ENCODE measurements at regions not wholly inside any gene's neighbourhood (a gene's known extent, or its start where the extent isn't known, plus 50 kb on each side); places are given as distances from the start of the nearest gene placed in this dataset.

DNA sequence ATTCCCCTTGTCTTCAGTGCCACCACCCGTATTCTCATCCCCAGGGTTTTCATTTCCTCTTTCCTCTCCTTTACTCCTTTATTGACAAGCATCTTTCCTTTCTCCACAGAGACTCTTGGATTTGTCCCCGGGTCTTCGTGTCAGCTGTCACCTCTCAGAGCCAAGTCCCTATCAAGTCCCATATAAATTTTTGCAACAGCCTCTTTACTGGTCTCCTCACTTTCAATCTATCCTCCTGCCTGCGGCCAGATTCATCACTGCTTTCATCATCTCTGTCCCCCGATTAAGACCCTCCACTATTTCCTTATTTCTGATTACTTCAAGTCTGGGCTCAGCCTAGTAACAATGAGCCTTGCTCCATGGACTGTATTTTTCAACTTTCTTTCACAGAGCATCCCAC is 113.8 kb downstream of the CTAGE1 start:
- no peak overlapping the region for H3K4me3 ChIP-seq (ENCODE audit: low read depth, low read length)
- no peaks in the 10 kb centered on the region for H3K36me3 ChIP-seq (ENCODE audit: control insufficient read depth, insufficient read depth, low read length)
- DNase-seq (ENCODE audit: low read depth) = no peak
- no peaks in the 10 kb centered on the region for H3K27me3 ChIP-seq (ENCODE audit: control insufficient read depth, insufficient read depth, low read length)
- no peak for FAIRE-seq
- TF ChIP-seq, protein P1, sequence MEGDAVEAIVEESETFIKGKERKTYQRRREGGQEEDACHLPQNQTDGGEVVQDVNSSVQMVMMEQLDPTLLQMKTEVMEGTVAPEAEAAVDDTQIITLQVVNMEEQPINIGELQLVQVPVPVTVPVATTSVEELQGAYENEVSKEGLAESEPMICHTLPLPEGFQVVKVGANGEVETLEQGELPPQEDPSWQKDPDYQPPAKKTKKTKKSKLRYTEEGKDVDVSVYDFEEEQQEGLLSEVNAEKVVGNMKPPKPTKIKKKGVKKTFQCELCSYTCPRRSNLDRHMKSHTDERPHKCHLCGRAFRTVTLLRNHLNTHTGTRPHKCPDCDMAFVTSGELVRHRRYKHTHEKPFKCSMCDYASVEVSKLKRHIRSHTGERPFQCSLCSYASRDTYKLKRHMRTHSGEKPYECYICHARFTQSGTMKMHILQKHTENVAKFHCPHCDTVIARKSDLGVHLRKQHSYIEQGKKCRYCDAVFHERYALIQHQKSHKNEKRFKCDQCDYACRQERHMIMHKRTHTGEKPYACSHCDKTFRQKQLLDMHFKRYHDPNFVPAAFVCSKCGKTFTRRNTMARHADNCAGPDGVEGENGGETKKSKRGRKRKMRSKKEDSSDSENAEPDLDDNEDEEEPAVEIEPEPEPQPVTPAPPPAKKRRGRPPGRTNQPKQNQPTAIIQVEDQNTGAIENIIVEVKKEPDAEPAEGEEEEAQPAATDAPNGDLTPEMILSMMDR (IDR thresholded peaks at IDR 0.05; ENCODE audit: insufficient read depth, low read length, severe bottlenecking) = no peak

DNA sequence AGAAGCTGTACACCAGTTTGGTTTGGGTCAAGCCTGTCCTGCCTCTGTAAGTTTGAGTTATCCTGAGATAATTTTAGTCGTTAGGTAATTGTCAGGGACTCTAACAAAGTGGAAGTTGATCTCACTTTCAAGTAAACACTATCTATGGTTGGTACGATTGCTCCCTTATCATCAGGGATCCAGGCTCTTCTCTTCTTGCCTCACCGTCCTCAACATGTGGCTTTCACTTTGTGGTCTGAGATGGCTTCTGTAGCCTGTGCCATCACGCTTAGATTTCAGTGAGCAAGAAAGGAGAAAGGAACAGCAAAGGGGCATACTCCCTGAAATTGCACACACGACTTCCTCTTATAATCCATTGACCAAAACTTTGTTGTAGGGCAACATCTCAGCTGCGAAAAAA is 115.6 kb downstream of the CTAGE1 start:
- TF ChIP-seq, protein P1 (IDR thresholded peaks at IDR 0.05; ENCODE audit: insufficient read depth, low read length, severe bottlenecking) = no peak
- Histone ChIP-seq H3K36me3 (ENCODE audit: control insufficient read depth, insufficient read depth, low read length) (no peaks in the 10 kb centered on the region), H3K4me3 (ENCODE audit: low read depth, low read length) (no peak overlapping the region), H3K27me3 (ENCODE audit: control insufficient read depth, insufficient read depth, low read length) (no peaks in the 10 kb centered on the region)
- FAIRE-seq = no peak
- no peak for DNase-seq (ENCODE audit: low read depth)

DNA sequence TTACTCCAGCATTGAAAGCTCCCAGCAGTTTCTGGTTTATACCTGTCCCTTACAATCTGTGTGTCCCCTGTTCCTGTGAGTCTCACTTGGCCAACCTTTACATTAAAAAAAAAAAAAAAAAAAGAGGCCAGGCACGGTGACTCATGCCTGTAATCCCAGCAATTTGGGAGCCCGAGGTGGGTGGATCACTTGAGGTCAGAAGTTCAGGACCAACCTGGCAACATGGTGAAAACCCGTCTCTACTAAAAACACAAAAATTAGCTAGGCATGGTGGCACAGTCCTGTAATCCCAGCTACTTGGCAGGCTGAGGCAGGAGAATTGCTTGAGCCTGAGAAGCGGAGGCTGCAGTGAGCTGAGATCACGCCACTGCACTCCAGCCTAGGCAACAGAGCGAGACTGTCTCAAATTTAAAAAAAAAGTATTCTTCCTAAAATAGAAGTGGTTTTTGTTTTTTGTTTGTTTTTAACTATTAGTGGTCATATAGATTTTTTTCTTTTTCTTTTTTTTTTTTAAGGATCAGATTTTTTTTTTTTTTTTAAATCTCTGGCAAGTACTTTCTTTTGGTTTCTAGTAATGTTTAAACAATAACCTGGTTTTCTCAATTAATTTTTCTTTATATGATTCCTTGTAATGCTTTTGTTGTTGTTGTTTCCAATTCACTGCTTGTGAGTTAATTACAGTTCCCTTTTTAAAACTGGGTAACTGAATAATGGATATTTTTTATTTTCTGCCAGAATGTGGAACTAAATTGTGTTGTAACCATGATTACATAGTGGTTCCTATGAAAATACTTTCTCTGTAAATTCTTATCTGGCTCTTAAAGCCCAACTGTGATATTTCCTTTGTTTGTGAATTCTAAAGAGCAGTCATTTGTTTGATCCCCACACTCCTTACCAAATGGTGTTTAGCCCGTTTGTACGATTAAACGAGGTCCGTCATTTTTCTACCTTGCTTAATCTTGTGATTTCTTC is 116.8 kb downstream of the CTAGE1 start:
- H3K27me3 ChIP-seq (ENCODE audit: control insufficient read depth, insufficient read depth, low read length) = no peaks in the 10 kb centered on the region
- no peaks in the 10 kb centered on the region for H3K36me3 ChIP-seq (ENCODE audit: control insufficient read depth, insufficient read depth, low read length)
- TF ChIP-seq, protein P1 (IDR thresholded peaks at IDR 0.05; ENCODE audit: insufficient read depth, low read length, severe bottlenecking) = no peak
- no peak for FAIRE-seq
- DNase-seq (ENCODE audit: low read depth) = peak; percentile 65
- H3K4me3 ChIP-seq (ENCODE audit: low read depth, low read length) = no peak overlapping the region

DNA sequence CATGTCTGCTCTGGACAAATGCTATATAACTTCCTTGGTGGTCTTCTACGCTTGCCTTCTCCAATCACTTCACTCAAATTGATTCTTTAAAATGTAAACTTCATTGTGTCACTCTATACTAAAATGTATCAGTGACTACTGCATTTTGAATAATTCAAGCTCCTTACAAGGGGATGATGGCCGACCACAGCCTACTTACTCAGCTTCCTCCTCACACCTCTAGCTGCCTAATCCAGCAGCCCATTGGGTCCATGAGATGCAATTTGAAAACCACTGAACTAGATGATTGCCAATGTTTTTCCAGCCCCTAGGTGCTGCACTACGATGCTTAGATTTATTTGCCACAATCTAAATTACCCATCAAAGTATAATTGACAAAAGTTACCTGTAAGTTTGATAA is 120.7 kb downstream of the CTAGE1 start:
- FAIRE-seq = no peak
- no peaks in the 10 kb centered on the region for H3K36me3 ChIP-seq (ENCODE audit: control insufficient read depth, insufficient read depth, low read length)
- DNase-seq (ENCODE audit: low read depth) = no peak
- H3K4me3 ChIP-seq (ENCODE audit: low read depth, low read length) = no peak overlapping the region
- no peaks in the 10 kb centered on the region for H3K27me3 ChIP-seq (ENCODE audit: control insufficient read depth, insufficient read depth, low read length)
- TF ChIP-seq, protein P1 (IDR thresholded peaks at IDR 0.05; ENCODE audit: insufficient read depth, low read length, severe bottlenecking) = no peak

DNA sequence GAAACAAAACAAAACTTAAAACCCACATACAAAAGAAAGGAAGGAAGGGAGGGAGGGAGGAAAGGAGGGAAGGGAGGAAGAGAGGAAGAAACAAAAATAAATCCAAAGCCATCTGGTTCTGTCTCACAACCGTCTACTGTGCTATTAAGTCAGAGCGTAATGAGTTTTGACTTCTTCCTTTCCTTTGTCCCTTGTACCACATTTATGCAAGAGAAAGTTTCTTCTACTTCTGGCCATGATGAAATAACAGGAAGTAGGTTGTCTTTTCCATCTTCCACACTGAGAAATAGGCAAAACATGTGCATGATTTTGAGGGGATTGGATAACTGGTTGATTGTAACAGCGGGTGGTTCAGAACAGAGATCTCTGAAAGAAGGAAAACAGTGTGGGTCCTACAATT is 121.4 kb downstream of the CTAGE1 start:
- Histone ChIP-seq H3K4me3 (ENCODE audit: low read depth, low read length) (no peak overlapping the region), H3K36me3 (ENCODE audit: control insufficient read depth, insufficient read depth, low read length) (no peaks in the 10 kb centered on the region), H3K27me3 (ENCODE audit: control insufficient read depth, insufficient read depth, low read length) (no peaks in the 10 kb centered on the region)
- no peak for FAIRE-seq
- DNase-seq (ENCODE audit: low read depth) = no peak
- TF ChIP-seq, protein P1 (IDR thresholded peaks at IDR 0.05; ENCODE audit: insufficient read depth, low read length, severe bottlenecking) = no peak

Data from bronchial epithelial cell (primary cell).